ENCODE measurements at regions not wholly inside any gene's neighbourhood (a gene's known extent, or its start where the extent isn't known, plus 50 kb on each side); places are given as distances from the start of the nearest gene placed in this dataset.

- no peak for TF ChIP-seq CTCF (IDR thresholded peaks at IDR 0.05; ENCODE audit: insufficient read depth, low read depth, low read length)
- TF ChIP-seq EZH2 (IDR thresholded peaks at IDR 0.05; ENCODE audit: insufficient read depth, low read length), result no peak
These were observed 73.5 kb upstream of the GALNT9 start for GRCh38 chr12:132402831-132403416.

Data from astrocyte (in vitro differentiated cells and primary cell).